DND-41 (cell line): ENCODE measurements at regions not wholly inside any gene's neighbourhood (a gene's known extent, or its start where the extent isn't known, plus 50 kb on each side); places are given as distances from the start of the nearest gene placed in this dataset.

Experiments used
- ATAC-seq: fragments of 200-7000 bp; cut with Tn5 transposase; 3 replicates; pipeline ENCODE4 v1.9.1; 2021; ENCODE audit warnings: low read depth; ENCODE audit not compliant: insufficient read depth
- DNase-seq: peaks from one replicate; pipeline ENCODE4 v3.0.0-alpha.2; 2020
- H2AFZ ChIP-seq: 2 replicates; pipeline ENCODE4 v1.6.0; 2012; ENCODE audit warnings: low read depth, low read length
- H3K27ac ChIP-seq: 2 replicates; pipeline ENCODE4 v1.5.1; 2012; ENCODE audit warnings: low read length, inconsistent platforms
- H3K27me3 ChIP-seq: fragments of 200-600 bp; sonication (generic); 2 replicates; pipeline ENCODE4 v1.6.0; 2012; ENCODE audit warnings: low read length, mild to moderate bottlenecking, inconsistent platforms; ENCODE audit not compliant: insufficient read depth, poor library complexity
- H3K36me3 ChIP-seq: 2 replicates; pipeline ENCODE4 v1.5.1; 2012; ENCODE audit warnings: low read length, inconsistent platforms; ENCODE audit not compliant: insufficient read depth
- H3K4me1 ChIP-seq: 2 replicates; pipeline ENCODE4 v1.5.1; 2012; ENCODE audit warnings: mild to moderate bottlenecking, low read length; ENCODE audit not compliant: insufficient read depth
- H3K4me2 ChIP-seq: 2 replicates; pipeline ENCODE4 v1.6.0; 2012; ENCODE audit warnings: mild to moderate bottlenecking, moderate library complexity, low read length, inconsistent platforms; ENCODE audit not compliant: insufficient read depth
- H3K4me3 ChIP-seq, 2 experiments: fragments of 200-600 bp in 1 of 2; shearing (Covaris generic) in 1 of 2; 2 replicates each; pipeline ENCODE4 v1.5.1; 2012 to 2016; ENCODE audit warnings: inconsistent platforms in 2 of 2, low read length in 2 of 2, mild to moderate bottlenecking in 2 of 2, low read depth in 1 of 2, moderate library complexity in 1 of 2
- H3K79me2 ChIP-seq: 2 replicates; pipeline ENCODE4 v1.6.0; 2012; ENCODE audit warnings: low read length, inconsistent platforms; ENCODE audit not compliant: insufficient read depth
- H3K9ac ChIP-seq: 2 replicates; pipeline ENCODE4 v1.6.0; 2012; ENCODE audit warnings: low read depth, mild to moderate bottlenecking, inconsistent platforms, low read length, moderate library complexity
- H3K9me3 ChIP-seq: 2 replicates; pipeline ENCODE4 v1.5.1; 2012; ENCODE audit warnings: low read length, moderate library complexity, mild to moderate bottlenecking, inconsistent platforms; ENCODE audit not compliant: insufficient read depth, severe bottlenecking
- H4K20me1 ChIP-seq: 2 replicates; pipeline ENCODE4 v1.6.0; 2012; ENCODE audit warnings: low read length; ENCODE audit not compliant: insufficient read depth
- CTCF ChIP-seq: IDR thresholded peaks from 2 replicates; pipeline ENCODE4 v1.5.1; 2012; ENCODE audit warnings: borderline replicate concordance, low read length, moderate library complexity, mild to moderate bottlenecking; ENCODE audit not compliant: poor library complexity, severe bottlenecking; ENCODE audit errors: extremely low read depth
- EZH2 ChIP-seq: IDR thresholded peaks from 3 replicates; pipeline ENCODE4 v1.6.1; 2012; ENCODE audit warnings: borderline replicate concordance, low read depth, mild to moderate bottlenecking, moderate library complexity, low read length, inconsistent platforms; ENCODE audit not compliant: severe bottlenecking

DNA sequence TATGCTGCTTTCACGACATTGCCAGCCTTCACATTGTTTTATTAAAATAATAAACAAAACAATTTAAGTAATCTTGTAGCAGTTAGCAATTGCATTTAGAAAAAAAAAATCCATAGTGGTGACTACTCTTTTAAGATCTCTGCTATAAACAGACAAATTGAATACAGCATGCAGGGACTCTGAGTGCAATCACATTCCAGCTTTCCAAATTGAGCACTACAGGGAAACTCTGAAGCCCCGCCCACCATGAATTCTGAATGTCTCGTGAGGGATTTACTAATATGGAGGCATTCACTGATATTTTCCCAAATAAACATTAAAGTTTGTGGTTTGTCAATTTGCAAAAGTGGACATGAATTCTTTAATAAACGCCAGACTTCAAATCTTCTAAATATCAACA is 698.8 kb downstream of the LIG4 start:
- Histone ChIP-seq H3K27ac (no peak overlapping the region), H3K9me3 (no peaks in the 10 kb centered on the region), H3K27me3 (no peaks in the 10 kb centered on the region), H4K20me1 (no peaks in the 10 kb centered on the region), H2AFZ (no peak overlapping the region), H3K4me1 (no peaks in the 10 kb centered on the region), H3K4me2 (no peak overlapping the region), H3K36me3 (no peaks in the 10 kb centered on the region), H3K4me3 (no peak overlapping the region), H3K79me2 (no peaks in the 10 kb centered on the region), H3K9ac (no peak overlapping the region)
- ATAC-seq = no peak
- TF ChIP-seq EZH2 = no peak
- TF ChIP-seq CTCF = no peak
- no peak for DNase-seq

DNA sequence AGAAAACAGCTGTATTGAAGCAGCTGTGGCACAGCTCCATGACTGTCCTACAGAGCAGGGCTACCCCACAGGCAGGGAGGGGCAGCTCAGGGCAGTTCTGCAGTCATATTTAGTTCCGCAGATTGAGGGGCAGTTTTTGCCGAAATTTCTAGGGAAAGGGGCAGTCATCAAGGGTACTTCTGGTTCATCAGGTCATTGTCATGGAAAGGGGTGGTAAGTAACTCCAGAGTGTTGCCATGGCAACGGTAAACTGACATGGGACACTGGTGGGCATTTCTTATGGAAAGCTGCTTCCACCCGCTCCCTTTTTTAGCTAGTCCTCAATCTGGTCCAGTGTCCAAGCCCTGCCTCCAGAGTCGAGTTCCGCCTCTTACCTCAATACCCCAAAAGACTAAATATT is 702.8 kb downstream of the LIG4 start:
- Histone ChIP-seq H4K20me1 (no peaks in the 10 kb centered on the region), H3K79me2 (no peaks in the 10 kb centered on the region)
- DNase-seq = no peak

DNA sequence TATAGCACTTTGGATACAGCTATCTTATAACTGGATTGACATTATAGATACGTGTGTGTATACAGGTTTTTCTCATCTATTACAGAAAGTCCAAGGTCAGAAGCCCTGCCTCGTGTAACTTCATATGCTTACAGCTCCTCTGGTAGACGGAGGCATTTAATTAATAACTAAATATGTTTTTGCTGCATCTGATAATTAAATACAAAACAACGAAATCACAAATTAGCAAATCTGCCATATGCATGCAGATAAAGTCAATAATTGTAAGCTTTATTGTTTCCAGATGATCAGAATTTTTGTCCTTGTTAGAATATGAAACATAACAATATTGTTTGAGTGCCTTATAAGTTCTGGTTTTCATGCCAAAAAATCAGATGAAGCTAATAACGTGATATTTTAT is 717.7 kb downstream of the LIG4 start:
- Histone ChIP-seq H3K4me1 (no peaks in the 10 kb centered on the region), H3K79me2 (no peaks in the 10 kb centered on the region), H2AFZ (no peak overlapping the region), H3K27me3 (no peaks in the 10 kb centered on the region), H4K20me1 (no peaks in the 10 kb centered on the region), H3K27ac (no peak overlapping the region), H3K9ac (no peak overlapping the region), H3K4me3 (no peak overlapping the region), H3K36me3 (no peaks in the 10 kb centered on the region), H3K4me2 (no peak overlapping the region), H3K9me3 (no peaks in the 10 kb centered on the region)
- ATAC-seq (no peak), DNase-seq (no peak)
- TF ChIP-seq CTCF (no peak), EZH2 (no peak)

More for the DNA sequence above, 702.8 kb downstream of the LIG4 start:
- Histone ChIP-seq H3K9me3 (no peaks in the 10 kb centered on the region), H3K36me3 (no peaks in the 10 kb centered on the region), H3K27ac (no peak overlapping the region), H3K9ac (no peak overlapping the region), H3K4me2 (no peak overlapping the region), H2AFZ (no peak overlapping the region), H3K4me1 (no peaks in the 10 kb centered on the region), H3K4me3 (no peak overlapping the region), H3K27me3 (no peaks in the 10 kb centered on the region)
- no peak for ATAC-seq
- TF ChIP-seq CTCF (no peak), EZH2 (no peak)

DNA sequence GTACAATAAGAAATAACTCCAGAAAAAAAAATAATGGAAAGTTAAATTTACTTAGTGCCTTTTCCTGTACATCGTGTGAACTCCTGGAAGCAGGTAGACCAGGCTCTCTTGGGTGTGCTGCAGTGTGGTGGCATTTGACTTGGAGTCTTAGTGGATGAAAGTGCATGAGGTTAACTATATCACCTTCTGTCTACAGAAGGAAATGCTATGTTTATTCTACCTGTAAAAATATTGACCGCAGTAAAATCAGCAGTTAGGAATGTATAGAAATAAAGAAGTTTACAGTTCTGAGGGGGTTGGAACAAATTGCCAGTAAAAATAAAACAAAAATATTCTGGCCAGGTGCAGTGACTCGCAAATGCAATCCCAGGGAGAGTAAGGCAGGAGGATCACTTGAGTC is 722.1 kb downstream of the LIG4 start:
- DNase-seq = no peak
- Histone ChIP-seq H3K4me3 (no peak overlapping the region), H4K20me1 (no peaks in the 10 kb centered on the region), H3K27ac (no peak overlapping the region), H3K4me1 (no peaks in the 10 kb centered on the region), H3K9me3 (peaks cover 2% of the 10 kb centered on the region), H3K4me2 (no peak overlapping the region), H3K27me3 (no peaks in the 10 kb centered on the region), H2AFZ (no peak overlapping the region), H3K9ac (no peak overlapping the region), H3K36me3 (no peaks in the 10 kb centered on the region), H3K79me2 (no peaks in the 10 kb centered on the region)
- ATAC-seq = no peak
- TF ChIP-seq CTCF (no peak), EZH2 (no peak)
